Tibial nerve (tissue), 4 donors: ENCODE measurements at regions not wholly inside any gene's neighbourhood (a gene's known extent, or its start where the extent isn't known, plus 50 kb on each side); places are given as distances from the start of the nearest gene placed in this dataset.

Source experiments
- EP300 ChIP-seq, 2 donors: sonication (generic); formaldehyde crosslinking; IDR thresholded peaks; one replicate each; pipeline ENCODE4 v1.6.1; 2017; ENCODE audit warnings: antibody characterized with exemption in 2 of 2, mild to moderate bottlenecking in 1 of 2
- TF ChIP-seq, protein P1 (sequence below), 5 experiments: fragments of 200-600 bp in 3 of 5; fragments of 450-650 bp in 2 of 5; sonication (generic) in 3 of 5; IDR thresholded peaks; one replicate each; pipeline ENCODE4 v1.5.1; 2016 to 2019; ENCODE audit warnings: antibody characterized with exemption in 5 of 5, mild to moderate bottlenecking in 3 of 5, moderate library complexity in 2 of 5

DNA sequence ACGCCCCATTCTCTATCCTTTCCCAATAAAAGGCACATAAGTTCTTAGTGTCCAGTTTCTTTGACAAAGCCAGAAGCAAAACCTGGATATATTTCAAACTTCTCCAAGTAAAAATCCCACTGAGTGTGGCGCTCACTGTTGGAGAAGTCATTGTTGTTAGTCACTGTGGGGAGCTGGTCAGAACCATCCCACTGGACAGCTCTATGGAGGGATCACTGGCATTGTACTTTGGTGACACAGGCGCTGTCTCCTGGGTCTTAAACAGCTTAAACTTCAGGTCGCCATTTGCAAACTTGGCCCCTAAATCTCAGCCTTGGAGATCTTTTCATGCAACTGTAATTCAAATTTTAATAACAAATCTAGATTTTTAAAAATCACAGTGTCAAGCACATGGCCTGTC lies 111.5 kb upstream of the SLC24A3 start:
- TF ChIP-seq, protein P1, sequence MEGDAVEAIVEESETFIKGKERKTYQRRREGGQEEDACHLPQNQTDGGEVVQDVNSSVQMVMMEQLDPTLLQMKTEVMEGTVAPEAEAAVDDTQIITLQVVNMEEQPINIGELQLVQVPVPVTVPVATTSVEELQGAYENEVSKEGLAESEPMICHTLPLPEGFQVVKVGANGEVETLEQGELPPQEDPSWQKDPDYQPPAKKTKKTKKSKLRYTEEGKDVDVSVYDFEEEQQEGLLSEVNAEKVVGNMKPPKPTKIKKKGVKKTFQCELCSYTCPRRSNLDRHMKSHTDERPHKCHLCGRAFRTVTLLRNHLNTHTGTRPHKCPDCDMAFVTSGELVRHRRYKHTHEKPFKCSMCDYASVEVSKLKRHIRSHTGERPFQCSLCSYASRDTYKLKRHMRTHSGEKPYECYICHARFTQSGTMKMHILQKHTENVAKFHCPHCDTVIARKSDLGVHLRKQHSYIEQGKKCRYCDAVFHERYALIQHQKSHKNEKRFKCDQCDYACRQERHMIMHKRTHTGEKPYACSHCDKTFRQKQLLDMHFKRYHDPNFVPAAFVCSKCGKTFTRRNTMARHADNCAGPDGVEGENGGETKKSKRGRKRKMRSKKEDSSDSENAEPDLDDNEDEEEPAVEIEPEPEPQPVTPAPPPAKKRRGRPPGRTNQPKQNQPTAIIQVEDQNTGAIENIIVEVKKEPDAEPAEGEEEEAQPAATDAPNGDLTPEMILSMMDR (IDR thresholded peaks at IDR 0.05) = no peak
- TF ChIP-seq EP300 (IDR thresholded peaks at IDR 0.05) = no peak
